ENCODE measurements at regions not wholly inside any gene's neighbourhood (a gene's known extent, or its start where the extent isn't known, plus 50 kb on each side); places are given as distances from the start of the nearest gene placed in this dataset.

DNA sequence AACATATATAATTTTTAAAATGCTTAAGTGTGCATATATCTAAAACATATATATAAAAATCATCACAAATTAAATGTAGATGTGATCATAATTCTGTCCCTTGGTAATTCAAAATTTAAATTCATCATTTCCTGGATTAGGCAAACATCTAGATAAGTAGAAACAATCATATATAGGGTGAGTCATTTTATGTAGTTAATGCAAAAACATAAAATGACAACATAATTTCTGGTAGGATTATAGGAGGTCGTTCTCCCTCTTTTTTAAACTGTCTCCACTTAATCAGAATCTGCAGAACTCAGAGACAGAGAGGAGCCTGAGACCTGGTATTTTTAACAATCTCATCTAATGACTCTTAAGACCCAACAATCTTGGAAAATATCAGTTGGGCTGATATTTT lies 333.4 kb downstream of the KCTD12 start:
- TF ChIP-seq, protein P1, sequence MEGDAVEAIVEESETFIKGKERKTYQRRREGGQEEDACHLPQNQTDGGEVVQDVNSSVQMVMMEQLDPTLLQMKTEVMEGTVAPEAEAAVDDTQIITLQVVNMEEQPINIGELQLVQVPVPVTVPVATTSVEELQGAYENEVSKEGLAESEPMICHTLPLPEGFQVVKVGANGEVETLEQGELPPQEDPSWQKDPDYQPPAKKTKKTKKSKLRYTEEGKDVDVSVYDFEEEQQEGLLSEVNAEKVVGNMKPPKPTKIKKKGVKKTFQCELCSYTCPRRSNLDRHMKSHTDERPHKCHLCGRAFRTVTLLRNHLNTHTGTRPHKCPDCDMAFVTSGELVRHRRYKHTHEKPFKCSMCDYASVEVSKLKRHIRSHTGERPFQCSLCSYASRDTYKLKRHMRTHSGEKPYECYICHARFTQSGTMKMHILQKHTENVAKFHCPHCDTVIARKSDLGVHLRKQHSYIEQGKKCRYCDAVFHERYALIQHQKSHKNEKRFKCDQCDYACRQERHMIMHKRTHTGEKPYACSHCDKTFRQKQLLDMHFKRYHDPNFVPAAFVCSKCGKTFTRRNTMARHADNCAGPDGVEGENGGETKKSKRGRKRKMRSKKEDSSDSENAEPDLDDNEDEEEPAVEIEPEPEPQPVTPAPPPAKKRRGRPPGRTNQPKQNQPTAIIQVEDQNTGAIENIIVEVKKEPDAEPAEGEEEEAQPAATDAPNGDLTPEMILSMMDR (IDR thresholded peaks at IDR 0.05), result no peak
- no peak for TF ChIP-seq RAD21 (IDR thresholded peaks at IDR 0.05; ENCODE audit: low read length)
- TF ChIP-seq, protein P2, sequence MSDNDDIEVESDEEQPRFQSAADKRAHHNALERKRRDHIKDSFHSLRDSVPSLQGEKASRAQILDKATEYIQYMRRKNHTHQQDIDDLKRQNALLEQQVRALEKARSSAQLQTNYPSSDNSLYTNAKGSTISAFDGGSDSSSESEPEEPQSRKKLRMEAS (IDR thresholded peaks at IDR 0.05; ENCODE audit: low read depth), result no peak
- TF ChIP-seq, protein P3, sequence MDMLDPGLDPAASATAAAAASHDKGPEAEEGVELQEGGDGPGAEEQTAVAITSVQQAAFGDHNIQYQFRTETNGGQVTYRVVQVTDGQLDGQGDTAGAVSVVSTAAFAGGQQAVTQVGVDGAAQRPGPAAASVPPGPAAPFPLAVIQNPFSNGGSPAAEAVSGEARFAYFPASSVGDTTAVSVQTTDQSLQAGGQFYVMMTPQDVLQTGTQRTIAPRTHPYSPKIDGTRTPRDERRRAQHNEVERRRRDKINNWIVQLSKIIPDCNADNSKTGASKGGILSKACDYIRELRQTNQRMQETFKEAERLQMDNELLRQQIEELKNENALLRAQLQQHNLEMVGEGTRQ (IDR thresholded peaks at IDR 0.05; ENCODE audit: borderline replicate concordance, low read depth, low read length), result no peak
- TF ChIP-seq, protein P4, sequence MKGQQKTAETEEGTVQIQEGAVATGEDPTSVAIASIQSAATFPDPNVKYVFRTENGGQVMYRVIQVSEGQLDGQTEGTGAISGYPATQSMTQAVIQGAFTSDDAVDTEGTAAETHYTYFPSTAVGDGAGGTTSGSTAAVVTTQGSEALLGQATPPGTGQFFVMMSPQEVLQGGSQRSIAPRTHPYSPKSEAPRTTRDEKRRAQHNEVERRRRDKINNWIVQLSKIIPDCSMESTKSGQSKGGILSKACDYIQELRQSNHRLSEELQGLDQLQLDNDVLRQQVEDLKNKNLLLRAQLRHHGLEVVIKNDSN (IDR thresholded peaks at IDR 0.05; ENCODE audit: borderline replicate concordance, low read depth), result no peak
